DND-41 (cell line): ENCODE measurements at regions not wholly inside any gene's neighbourhood (a gene's known extent, or its start where the extent isn't known, plus 50 kb on each side); places are given as distances from the start of the nearest gene placed in this dataset.

Experiments used
- ATAC-seq: fragments of 200-7000 bp; cut with Tn5 transposase; 3 replicates; pipeline ENCODE4 v1.9.1; 2021; ENCODE audit warnings: low read depth; ENCODE audit not compliant: insufficient read depth
- DNase-seq: peaks from one replicate; pipeline ENCODE4 v3.0.0-alpha.2; 2020
- H2AFZ ChIP-seq: 2 replicates; pipeline ENCODE4 v1.6.0; 2012; ENCODE audit warnings: low read depth, low read length
- H3K27ac ChIP-seq: 2 replicates; pipeline ENCODE4 v1.5.1; 2012; ENCODE audit warnings: low read length, inconsistent platforms
- H3K27me3 ChIP-seq: fragments of 200-600 bp; sonication (generic); 2 replicates; pipeline ENCODE4 v1.6.0; 2012; ENCODE audit warnings: low read length, mild to moderate bottlenecking, inconsistent platforms; ENCODE audit not compliant: insufficient read depth, poor library complexity
- H3K36me3 ChIP-seq: 2 replicates; pipeline ENCODE4 v1.5.1; 2012; ENCODE audit warnings: low read length, inconsistent platforms; ENCODE audit not compliant: insufficient read depth
- H3K4me1 ChIP-seq: 2 replicates; pipeline ENCODE4 v1.5.1; 2012; ENCODE audit warnings: mild to moderate bottlenecking, low read length; ENCODE audit not compliant: insufficient read depth
- H3K4me2 ChIP-seq: 2 replicates; pipeline ENCODE4 v1.6.0; 2012; ENCODE audit warnings: mild to moderate bottlenecking, moderate library complexity, low read length, inconsistent platforms; ENCODE audit not compliant: insufficient read depth
- H3K4me3 ChIP-seq, 2 experiments: fragments of 200-600 bp in 1 of 2; shearing (Covaris generic) in 1 of 2; 2 replicates each; pipeline ENCODE4 v1.5.1; 2012 to 2016; ENCODE audit warnings: inconsistent platforms in 2 of 2, low read length in 2 of 2, mild to moderate bottlenecking in 2 of 2, low read depth in 1 of 2, moderate library complexity in 1 of 2
- H3K79me2 ChIP-seq: 2 replicates; pipeline ENCODE4 v1.6.0; 2012; ENCODE audit warnings: low read length, inconsistent platforms; ENCODE audit not compliant: insufficient read depth
- H3K9ac ChIP-seq: 2 replicates; pipeline ENCODE4 v1.6.0; 2012; ENCODE audit warnings: low read depth, mild to moderate bottlenecking, inconsistent platforms, low read length, moderate library complexity
- H3K9me3 ChIP-seq: 2 replicates; pipeline ENCODE4 v1.5.1; 2012; ENCODE audit warnings: low read length, moderate library complexity, mild to moderate bottlenecking, inconsistent platforms; ENCODE audit not compliant: insufficient read depth, severe bottlenecking
- H4K20me1 ChIP-seq: 2 replicates; pipeline ENCODE4 v1.6.0; 2012; ENCODE audit warnings: low read length; ENCODE audit not compliant: insufficient read depth
- EZH2 ChIP-seq: IDR thresholded peaks from 3 replicates; pipeline ENCODE4 v1.6.1; 2012; ENCODE audit warnings: borderline replicate concordance, low read depth, mild to moderate bottlenecking, moderate library complexity, low read length, inconsistent platforms; ENCODE audit not compliant: severe bottlenecking
- TF ChIP-seq, protein P1 (sequence below): IDR thresholded peaks from 2 replicates; pipeline ENCODE4 v1.5.1; 2012; ENCODE audit warnings: borderline replicate concordance, low read length, moderate library complexity, mild to moderate bottlenecking; ENCODE audit not compliant: poor library complexity, severe bottlenecking; ENCODE audit errors: extremely low read depth

DNA sequence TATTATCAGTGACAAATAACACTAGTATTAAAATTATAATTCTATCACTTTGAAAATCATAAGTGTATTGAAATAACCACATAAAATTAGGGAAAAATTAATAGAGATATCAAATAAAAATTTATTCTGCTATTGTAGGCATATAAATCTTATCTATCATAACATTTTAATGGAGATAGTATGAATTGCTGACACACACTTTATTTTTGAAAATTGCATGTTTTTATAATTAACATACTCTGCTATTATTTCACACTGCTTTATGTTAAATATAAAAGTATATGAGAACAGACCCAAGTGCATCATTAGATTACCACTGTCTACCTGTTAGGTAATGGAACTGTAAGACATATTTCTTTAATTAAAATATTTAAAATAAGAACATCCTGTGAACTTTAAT is 2150.2 kb downstream of the ARAP2 start:
- Histone ChIP-seq H3K4me1 (no peaks in the 10 kb centered on the region), H3K9ac (no peak overlapping the region), H3K79me2 (no peaks in the 10 kb centered on the region), H4K20me1 (no peaks in the 10 kb centered on the region), H3K36me3 (no peaks in the 10 kb centered on the region), H2AFZ (no peak overlapping the region), H3K4me2 (no peak overlapping the region), H3K9me3 (no peaks in the 10 kb centered on the region), H3K27me3 (no peaks in the 10 kb centered on the region), H3K27ac (no peak overlapping the region), H3K4me3 (no peak overlapping the region)
- ATAC-seq (no peak), DNase-seq (no peak)
- TF ChIP-seq EZH2 = no peak
- TF ChIP-seq, protein P1, sequence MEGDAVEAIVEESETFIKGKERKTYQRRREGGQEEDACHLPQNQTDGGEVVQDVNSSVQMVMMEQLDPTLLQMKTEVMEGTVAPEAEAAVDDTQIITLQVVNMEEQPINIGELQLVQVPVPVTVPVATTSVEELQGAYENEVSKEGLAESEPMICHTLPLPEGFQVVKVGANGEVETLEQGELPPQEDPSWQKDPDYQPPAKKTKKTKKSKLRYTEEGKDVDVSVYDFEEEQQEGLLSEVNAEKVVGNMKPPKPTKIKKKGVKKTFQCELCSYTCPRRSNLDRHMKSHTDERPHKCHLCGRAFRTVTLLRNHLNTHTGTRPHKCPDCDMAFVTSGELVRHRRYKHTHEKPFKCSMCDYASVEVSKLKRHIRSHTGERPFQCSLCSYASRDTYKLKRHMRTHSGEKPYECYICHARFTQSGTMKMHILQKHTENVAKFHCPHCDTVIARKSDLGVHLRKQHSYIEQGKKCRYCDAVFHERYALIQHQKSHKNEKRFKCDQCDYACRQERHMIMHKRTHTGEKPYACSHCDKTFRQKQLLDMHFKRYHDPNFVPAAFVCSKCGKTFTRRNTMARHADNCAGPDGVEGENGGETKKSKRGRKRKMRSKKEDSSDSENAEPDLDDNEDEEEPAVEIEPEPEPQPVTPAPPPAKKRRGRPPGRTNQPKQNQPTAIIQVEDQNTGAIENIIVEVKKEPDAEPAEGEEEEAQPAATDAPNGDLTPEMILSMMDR = no peak

DNA sequence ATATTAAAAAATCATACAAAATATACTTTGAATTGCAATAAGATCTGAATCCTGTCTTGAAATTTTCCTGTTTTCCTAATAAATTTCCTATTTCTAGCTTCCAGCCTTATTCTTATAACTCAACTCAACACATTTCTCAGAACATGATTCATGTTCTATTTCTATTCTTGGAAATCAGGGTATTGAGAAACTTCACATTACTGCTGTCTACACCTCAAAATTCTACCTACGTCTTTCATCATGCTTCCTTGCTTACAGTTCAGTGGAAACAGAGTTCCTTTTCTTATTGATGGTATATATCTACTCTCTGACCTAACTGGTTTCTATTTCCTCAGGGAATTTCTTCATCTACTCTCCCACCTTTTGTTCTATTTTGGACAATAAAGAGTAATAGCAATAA is 2139.0 kb downstream of the ARAP2 start:
- Histone ChIP-seq H3K27me3 (no peaks in the 10 kb centered on the region), H3K79me2 (no peaks in the 10 kb centered on the region), H3K9me3 (no peaks in the 10 kb centered on the region), H3K9ac (no peak overlapping the region), H3K4me3 (no peak overlapping the region), H3K36me3 (no peaks in the 10 kb centered on the region), H2AFZ (no peak overlapping the region; the same call in 1 of the 2 replicates), H4K20me1 (no peaks in the 10 kb centered on the region), H3K4me1 (no peaks in the 10 kb centered on the region), H3K4me2 (no peak overlapping the region), H3K27ac (no peak overlapping the region)
- ATAC-seq (no peak), DNase-seq (no peak)
- TF ChIP-seq EZH2 = no peak
- TF ChIP-seq, protein P1 = no peak

DNA sequence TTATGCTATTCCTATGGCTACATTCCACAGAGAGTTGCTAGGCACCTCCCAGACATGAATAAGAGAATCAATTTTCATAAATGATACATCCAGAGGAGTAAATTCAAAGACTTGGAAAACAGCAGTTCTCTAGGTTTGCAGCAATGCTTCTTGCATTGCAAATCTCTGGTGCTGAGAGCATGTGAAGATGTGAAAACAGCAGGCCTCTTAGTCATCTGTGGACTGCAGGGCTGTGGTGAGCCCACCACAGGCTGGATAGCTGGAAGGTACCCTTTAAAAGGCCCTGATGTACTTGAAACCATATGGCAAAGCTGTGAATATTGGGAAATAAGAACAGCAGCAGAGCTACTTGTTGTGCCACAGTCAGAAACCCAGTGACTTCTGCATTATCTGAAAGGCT is 2135.9 kb downstream of the ARAP2 start:
- Histone ChIP-seq H3K4me2 (no peak overlapping the region), H3K79me2 (no peaks in the 10 kb centered on the region), H3K27me3 (no peaks in the 10 kb centered on the region), H3K4me3 (no peak overlapping the region), H3K27ac (no peak overlapping the region), H3K9me3 (no peaks in the 10 kb centered on the region), H3K9ac (no peak overlapping the region), H3K4me1 (no peaks in the 10 kb centered on the region), H3K36me3 (no peaks in the 10 kb centered on the region), H4K20me1 (no peaks in the 10 kb centered on the region), H2AFZ (no peak overlapping the region)
- ATAC-seq (peak; percentile 57; the same call in 1 of the 3 replicates), DNase-seq (no peak)
- TF ChIP-seq EZH2 = no peak
- TF ChIP-seq, protein P1 = no peak

DNA sequence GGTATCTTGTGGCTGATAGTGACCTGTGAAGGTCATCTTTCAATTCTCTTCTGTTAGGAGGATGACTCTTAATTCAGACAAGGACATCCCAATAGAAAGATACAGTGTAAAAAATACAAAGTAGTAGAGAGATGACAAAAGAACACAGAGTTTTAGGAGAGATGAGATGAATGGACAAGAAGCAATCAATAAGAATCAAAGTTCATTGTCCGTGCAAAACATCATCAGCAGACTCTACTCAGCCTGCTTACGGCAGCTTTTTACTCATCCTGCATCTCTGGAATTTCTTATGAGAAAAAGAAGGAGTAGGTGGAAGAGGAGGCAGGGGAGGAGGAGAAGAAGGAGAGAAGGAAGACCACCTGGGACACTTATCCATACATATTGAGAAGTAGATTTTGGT is 2131.7 kb downstream of the ARAP2 start:
- Histone ChIP-seq H3K4me1 (no peaks in the 10 kb centered on the region), H3K27ac (no peak overlapping the region), H4K20me1 (no peaks in the 10 kb centered on the region), H3K27me3 (no peaks in the 10 kb centered on the region), H3K4me3 (no peak overlapping the region), H3K36me3 (no peaks in the 10 kb centered on the region), H2AFZ (0 out of 2 replicates have a peak overlapping the region, but pooled peaks have one; percentile 21), H3K4me2 (no peak overlapping the region), H3K9ac (no peak overlapping the region), H3K79me2 (no peaks in the 10 kb centered on the region), H3K9me3 (no peaks in the 10 kb centered on the region)
- ATAC-seq (no peak), DNase-seq (no peak)
- no peak for TF ChIP-seq EZH2
- TF ChIP-seq, protein P1 = no peak
